VCaP (cell line): ENCODE measurements at regions not wholly inside any gene's neighbourhood (a gene's known extent, or its start where the extent isn't known, plus 50 kb on each side); places are given as distances from the start of the nearest gene placed in this dataset.

Source experiments
- H3K27ac ChIP-seq: fragments of 450-650 bp; 2 replicates; pipeline ENCODE4 v1.5.1; 2017
- CTCF ChIP-seq: fragments of 450-650 bp; conservative IDR thresholded peaks from 2 replicates; pipeline ENCODE4 v1.5.1; 2017; ENCODE audit warnings: mild to moderate bottlenecking, moderate library complexity

DNA sequence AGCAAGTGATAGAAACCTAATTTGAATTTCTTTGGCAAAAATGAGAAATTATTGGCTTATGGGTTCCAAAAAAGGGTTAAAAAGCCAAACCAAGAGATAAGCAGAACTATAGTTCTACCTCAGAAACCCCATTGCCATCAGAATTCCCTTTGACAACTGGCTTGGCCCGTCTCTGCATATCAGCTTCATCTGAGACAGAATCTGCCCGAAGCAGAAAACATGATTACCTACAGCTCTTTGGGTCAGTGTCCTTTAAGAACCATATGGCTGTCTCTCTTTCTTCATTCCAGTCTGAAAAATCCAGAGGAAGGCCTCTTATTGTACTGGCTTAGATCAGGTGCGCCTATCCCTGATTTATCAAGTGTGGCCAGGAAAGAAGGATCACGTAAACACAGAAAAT is 49.8 kb upstream of the AGPS start:
- TF ChIP-seq CTCF, result no peak
- H3K27ac ChIP-seq, result no peak overlapping the region
